ENCODE measurements at regions not wholly inside any gene's neighbourhood (a gene's known extent, or its start where the extent isn't known, plus 50 kb on each side); places are given as distances from the start of the nearest gene placed in this dataset.

GRCh38 chr3:168850109-168850508, 754.4 kb upstream of the GOLIM4 start:
- H3K36me3 ChIP-seq (ENCODE audit: insufficient read depth, low read length): no peaks in the 10 kb centered on the region
- H2AFZ ChIP-seq (ENCODE audit: low read depth, low read length): no peak overlapping the region
- no peaks in the 10 kb centered on the region for H3K9me3 ChIP-seq (ENCODE audit: low read length)
- H3K4me3 ChIP-seq (ENCODE audit: low read length): no peak overlapping the region
- peaks cover 2% of the 10 kb centered on the region for H3K4me1 ChIP-seq (ENCODE audit: insufficient read depth, low read length)
- H3K27me3 ChIP-seq (ENCODE audit: insufficient read depth, low read length): no peaks in the 10 kb centered on the region

- Histone ChIP-seq H3K9me3 (ENCODE audit: low read length) (no peaks in the 10 kb centered on the region), H3K36me3 (ENCODE audit: insufficient read depth, low read length) (no peaks in the 10 kb centered on the region), H2AFZ (ENCODE audit: low read depth, low read length) (peak overlapping the region; percentile 43), H3K27me3 (ENCODE audit: insufficient read depth, low read length) (no peaks in the 10 kb centered on the region), H3K4me1 (ENCODE audit: insufficient read depth, low read length) (peaks cover 2% of the 10 kb centered on the region), H3K4me3 (ENCODE audit: low read length) (no peak overlapping the region)
Measured at GRCh38 chr3:168847291-168847883, 751.7 kb upstream of the GOLIM4 start.

GRCh38 chr3:168844894-168845482, 749.3 kb upstream of the GOLIM4 start:
- Histone ChIP-seq H2AFZ (ENCODE audit: low read depth, low read length) (no peak overlapping the region), H3K27me3 (ENCODE audit: insufficient read depth, low read length) (no peaks in the 10 kb centered on the region), H3K4me1 (ENCODE audit: insufficient read depth, low read length) (peaks cover 4% of the 10 kb centered on the region), H3K36me3 (ENCODE audit: insufficient read depth, low read length) (no peaks in the 10 kb centered on the region), H3K4me3 (ENCODE audit: low read length) (no peak overlapping the region), H3K9me3 (ENCODE audit: low read length) (no peaks in the 10 kb centered on the region)

DNA sequence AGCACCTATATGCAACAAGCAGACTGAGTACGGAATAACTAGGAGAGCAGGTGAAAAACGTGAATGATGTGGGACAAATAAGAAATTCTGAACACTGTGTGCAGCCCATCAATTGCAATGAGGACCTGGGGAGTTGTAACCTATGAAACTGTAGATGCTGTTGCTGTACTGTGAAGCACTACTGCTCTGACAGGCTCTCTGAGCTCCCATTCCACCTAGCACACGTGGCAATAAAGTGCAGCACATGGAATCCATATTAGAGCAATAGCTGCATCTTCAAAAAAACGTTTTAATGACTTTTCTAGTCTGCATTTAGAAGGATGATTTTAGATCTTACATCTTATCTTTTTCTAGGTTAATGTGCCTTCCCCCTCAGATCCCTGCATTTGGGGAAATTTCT, 748.7 kb upstream of the GOLIM4 start:
- H3K4me3 ChIP-seq (ENCODE audit: low read length): no peak overlapping the region
- H3K27me3 ChIP-seq (ENCODE audit: insufficient read depth, low read length): no peaks in the 10 kb centered on the region
- H3K4me1 ChIP-seq (ENCODE audit: insufficient read depth, low read length): peaks cover 8% of the 10 kb centered on the region
- no peaks in the 10 kb centered on the region for H3K9me3 ChIP-seq (ENCODE audit: low read length)
- H2AFZ ChIP-seq (ENCODE audit: low read depth, low read length): no peak overlapping the region
- H3K36me3 ChIP-seq (ENCODE audit: insufficient read depth, low read length): no peaks in the 10 kb centered on the region

DNA sequence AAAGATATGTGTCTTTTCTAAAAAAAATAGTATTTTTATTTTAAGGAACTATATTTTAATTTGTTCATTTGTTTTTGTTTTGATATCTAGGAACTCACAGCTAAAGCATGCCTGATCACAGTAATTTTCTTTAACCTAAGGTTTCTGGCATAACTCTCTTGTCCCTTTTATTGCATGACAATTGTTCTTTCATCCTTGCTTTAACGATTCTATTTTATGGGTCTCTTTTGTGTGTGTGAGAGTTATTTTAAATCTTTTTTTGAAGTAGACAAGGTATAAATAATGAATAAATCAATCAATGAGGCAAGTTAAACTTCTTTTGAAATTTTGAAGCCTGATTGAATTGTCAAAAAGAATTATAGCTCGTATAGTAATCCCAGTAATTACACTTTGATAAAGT, 747.8 kb upstream of the GOLIM4 start:
- H2AFZ ChIP-seq (ENCODE audit: low read depth, low read length): no peak overlapping the region

GRCh38 chr3:168839653-168840052, 743.9 kb upstream of the GOLIM4 start:
- Histone ChIP-seq H3K9me3 (ENCODE audit: low read length) (no peaks in the 10 kb centered on the region), H3K4me3 (ENCODE audit: low read length) (no peak overlapping the region), H3K4me1 (ENCODE audit: insufficient read depth, low read length) (peaks cover 18% of the 10 kb centered on the region), H3K36me3 (ENCODE audit: insufficient read depth, low read length) (peaks cover under 1% of the 10 kb centered on the region), H3K27me3 (ENCODE audit: insufficient read depth, low read length) (no peaks in the 10 kb centered on the region), H2AFZ (ENCODE audit: low read depth, low read length) (no peak overlapping the region)

More for the DNA sequence above, 747.8 kb upstream of the GOLIM4 start:
- Histone ChIP-seq H3K27me3 (ENCODE audit: insufficient read depth, low read length) (no peaks in the 10 kb centered on the region), H3K36me3 (ENCODE audit: insufficient read depth, low read length) (no peaks in the 10 kb centered on the region), H3K4me3 (ENCODE audit: low read length) (no peak overlapping the region), H3K4me1 (ENCODE audit: insufficient read depth, low read length) (peaks cover 17% of the 10 kb centered on the region), H3K9me3 (ENCODE audit: low read length) (no peaks in the 10 kb centered on the region)

GRCh38 chr3:168834558-168834957, 738.8 kb upstream of the GOLIM4 start:
- H3K9me3 ChIP-seq (ENCODE audit: low read length): peaks cover 9% of the 10 kb centered on the region
- H2AFZ ChIP-seq (ENCODE audit: low read depth, low read length): no peak overlapping the region
- peaks cover 4% of the 10 kb centered on the region for H3K36me3 ChIP-seq (ENCODE audit: insufficient read depth, low read length)
- H3K27me3 ChIP-seq (ENCODE audit: insufficient read depth, low read length): no peaks in the 10 kb centered on the region
- H3K4me3 ChIP-seq (ENCODE audit: low read length): no peak overlapping the region
- peaks cover 14% of the 10 kb centered on the region for H3K4me1 ChIP-seq (ENCODE audit: insufficient read depth, low read length)

DNA sequence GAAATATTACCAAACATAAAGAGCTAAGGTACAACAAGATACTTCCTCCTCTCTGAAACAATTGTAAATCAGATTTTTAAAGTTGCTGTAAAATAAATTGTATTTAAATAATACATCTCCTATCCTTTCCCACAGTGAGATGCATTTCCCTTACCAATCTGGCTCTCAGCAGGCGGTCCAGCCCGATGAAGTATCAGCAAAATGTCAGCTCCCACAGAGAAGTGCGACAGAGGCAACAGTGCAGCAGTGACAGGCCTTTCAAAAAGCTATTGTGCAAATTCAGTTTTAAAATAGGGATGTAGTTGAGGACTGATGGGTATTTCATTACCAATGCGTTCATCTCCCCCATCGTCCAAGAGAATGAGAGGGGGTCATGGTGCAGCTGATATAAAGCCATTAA, 733.2 kb upstream of the GOLIM4 start:
- no peaks in the 10 kb centered on the region for H3K27me3 ChIP-seq (ENCODE audit: insufficient read depth, low read length)
- H3K9me3 ChIP-seq (ENCODE audit: low read length): peaks cover 6% of the 10 kb centered on the region
- peaks cover 30% of the 10 kb centered on the region for H3K4me1 ChIP-seq (ENCODE audit: insufficient read depth, low read length)
- peaks cover 2% of the 10 kb centered on the region for H3K36me3 ChIP-seq (ENCODE audit: insufficient read depth, low read length)
- H2AFZ ChIP-seq (ENCODE audit: low read depth, low read length): no peak overlapping the region
- no peak overlapping the region for H3K4me3 ChIP-seq (ENCODE audit: low read length)

GRCh38 chr3:168828536-168828935, 732.8 kb upstream of the GOLIM4 start:
- H3K4me1 ChIP-seq (ENCODE audit: insufficient read depth, low read length): peaks cover 30% of the 10 kb centered on the region
- H3K27me3 ChIP-seq (ENCODE audit: insufficient read depth, low read length): no peaks in the 10 kb centered on the region
- peaks cover 2% of the 10 kb centered on the region for H3K36me3 ChIP-seq (ENCODE audit: insufficient read depth, low read length)
- no peak overlapping the region for H2AFZ ChIP-seq (ENCODE audit: low read depth, low read length)
- H3K9me3 ChIP-seq (ENCODE audit: low read length): peaks cover 2% of the 10 kb centered on the region
- H3K4me3 ChIP-seq (ENCODE audit: low read length): no peak overlapping the region

DNA sequence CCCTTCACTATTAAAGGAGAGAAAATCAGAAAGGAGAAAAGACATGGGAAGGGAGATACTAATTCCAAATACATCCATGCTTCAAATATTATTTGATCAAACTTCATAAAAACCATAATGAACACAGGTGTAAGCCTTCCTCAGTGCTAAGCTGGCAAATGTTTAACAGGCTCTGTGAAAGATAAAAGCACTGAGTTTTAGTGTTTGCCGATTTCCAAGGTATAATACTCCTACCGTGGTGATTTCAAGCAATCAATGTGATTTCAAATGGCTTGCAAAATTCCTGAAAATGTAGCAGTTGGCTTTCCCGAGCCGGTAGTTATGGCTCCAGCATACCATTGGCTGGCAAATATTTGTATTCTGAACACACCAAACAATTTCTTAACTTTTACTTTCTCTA, 732.3 kb upstream of the GOLIM4 start:
- Histone ChIP-seq H3K4me1 (ENCODE audit: insufficient read depth, low read length) (peaks cover 30% of the 10 kb centered on the region), H2AFZ (ENCODE audit: low read depth, low read length) (no peak overlapping the region), H3K36me3 (ENCODE audit: insufficient read depth, low read length) (peaks cover 2% of the 10 kb centered on the region), H3K27me3 (ENCODE audit: insufficient read depth, low read length) (no peaks in the 10 kb centered on the region), H3K4me3 (ENCODE audit: low read length) (no peak overlapping the region), H3K9me3 (ENCODE audit: low read length) (no peaks in the 10 kb centered on the region)

DNA sequence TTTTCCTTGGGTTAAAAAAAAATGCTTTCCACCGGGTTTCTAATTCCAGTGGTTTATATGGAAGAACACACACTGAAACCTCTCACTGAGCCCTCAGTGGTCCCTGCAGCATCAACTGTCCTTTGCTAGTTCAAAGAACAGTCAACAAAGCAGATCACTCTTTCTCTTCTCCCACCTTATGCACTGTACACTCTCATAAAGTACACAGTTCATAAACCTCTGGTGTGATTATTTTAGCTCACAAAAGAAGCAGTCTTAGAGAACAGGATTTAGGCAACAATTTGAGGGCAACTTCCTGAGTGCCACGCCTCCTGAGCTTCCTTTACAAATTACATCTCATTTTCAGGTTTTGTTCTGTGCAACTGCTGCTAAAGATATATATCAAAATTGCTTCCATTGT, 728.4 kb upstream of the GOLIM4 start:
- Histone ChIP-seq H3K4me3 (ENCODE audit: low read length) (no peak overlapping the region), H3K27me3 (ENCODE audit: insufficient read depth, low read length) (no peaks in the 10 kb centered on the region), H2AFZ (ENCODE audit: low read depth, low read length) (no peak overlapping the region), H3K9me3 (ENCODE audit: low read length) (no peaks in the 10 kb centered on the region), H3K4me1 (ENCODE audit: insufficient read depth, low read length) (peaks cover 25% of the 10 kb centered on the region), H3K36me3 (ENCODE audit: insufficient read depth, low read length) (peaks cover 2% of the 10 kb centered on the region)

DNA sequence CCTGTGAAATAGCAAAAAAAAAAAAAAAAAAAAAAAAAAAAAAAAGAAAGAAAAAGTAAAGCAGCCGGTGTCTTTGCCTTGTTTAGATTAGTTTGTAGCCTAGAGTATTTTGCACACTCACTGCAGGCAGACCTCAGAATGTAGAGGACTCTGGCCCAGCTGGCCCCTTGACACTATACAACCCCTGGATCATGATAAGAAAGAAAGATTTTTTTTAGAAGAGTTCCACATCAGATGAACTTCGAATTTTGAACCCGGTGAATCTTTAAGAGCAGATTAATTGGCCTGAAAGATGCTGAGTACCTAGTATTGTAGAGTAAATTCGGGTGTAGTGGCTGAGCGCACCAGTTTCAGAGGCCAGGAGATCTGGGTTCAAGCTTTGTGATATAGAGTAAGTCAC, 727.7 kb upstream of the GOLIM4 start:
- H3K9me3 ChIP-seq (ENCODE audit: low read length): no peaks in the 10 kb centered on the region
- no peak overlapping the region for H2AFZ ChIP-seq (ENCODE audit: low read depth, low read length)
- H3K4me1 ChIP-seq (ENCODE audit: insufficient read depth, low read length): peaks cover 18% of the 10 kb centered on the region
- no peaks in the 10 kb centered on the region for H3K27me3 ChIP-seq (ENCODE audit: insufficient read depth, low read length)
- H3K4me3 ChIP-seq (ENCODE audit: low read length): no peak overlapping the region
- H3K36me3 ChIP-seq (ENCODE audit: insufficient read depth, low read length): peaks cover 3% of the 10 kb centered on the region

DNA sequence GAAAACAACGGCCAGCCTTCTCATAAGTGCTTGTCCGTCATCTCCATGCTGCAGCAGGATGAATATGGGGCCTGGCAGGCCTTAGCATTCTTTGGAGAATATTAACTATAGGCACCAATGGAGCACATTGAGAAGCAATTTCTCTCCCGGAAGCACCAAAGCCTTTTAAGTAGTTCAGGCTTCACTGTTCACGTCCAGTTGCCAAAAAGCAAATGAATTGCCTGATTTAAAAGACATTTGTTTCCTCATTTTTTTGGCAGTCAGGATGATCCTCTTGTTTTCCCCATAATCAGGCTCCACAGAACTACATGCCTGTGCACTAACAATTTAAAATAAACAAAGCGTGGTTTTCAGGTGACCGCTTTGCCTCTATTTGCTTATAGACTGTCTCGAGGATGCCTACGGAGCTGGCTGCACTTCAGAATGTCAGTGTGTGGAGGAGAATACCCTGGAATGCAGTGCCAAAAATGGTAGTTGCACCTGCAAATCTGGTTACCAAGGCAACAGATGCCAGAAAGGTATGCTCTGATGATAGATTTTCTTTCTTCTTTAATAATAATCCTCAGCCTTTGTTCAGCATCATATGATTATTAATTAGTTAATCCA, 725.2 kb upstream of the GOLIM4 start:
- H3K9me3 ChIP-seq (ENCODE audit: low read length): no peaks in the 10 kb centered on the region
- H2AFZ ChIP-seq (ENCODE audit: low read depth, low read length): no peak overlapping the region
- peaks cover 8% of the 10 kb centered on the region for H3K36me3 ChIP-seq (ENCODE audit: insufficient read depth, low read length)
- H3K27me3 ChIP-seq (ENCODE audit: insufficient read depth, low read length): no peaks in the 10 kb centered on the region
- H3K4me1 ChIP-seq (ENCODE audit: insufficient read depth, low read length): peaks cover 21% of the 10 kb centered on the region
- no peak overlapping the region for H3K4me3 ChIP-seq (ENCODE audit: low read length)
